PC-3 (cell line): ENCODE measurements at regions not wholly inside any gene's neighbourhood (a gene's known extent, or its start where the extent isn't known, plus 50 kb on each side); places are given as distances from the start of the nearest gene placed in this dataset.

Experiments used
- ATAC-seq: fragments of 200-7000 bp; cut with Tn5 transposase; 2 replicates; pipeline ENCODE4 v1.9.1; 2020; ENCODE audit warnings: mild to moderate bottlenecking, moderate library complexity
- BruUV-seq: library from RNA; stranded (reverse); fragments of 400-500 nt; replicated peaks from 2 replicates; lab custom pipeline; 2021; lab: Mats Ljungman, UMichigan
- CTCF ChIA-PET: fragments of 300-600 bp; sonication (Branson Sonifier 250); formaldehyde crosslinking; loops from one replicate; lab custom pipeline; 2022; ENCODE audit warnings: antibody characterized with exemption; lab: Charles Lee
- POLR2A ChIA-PET: fragments of 300-600 bp; sonication (Branson Sonifier 250); formaldehyde crosslinking; loops from one replicate; lab custom pipeline; 2022; ENCODE audit warnings: antibody characterized with exemption; ENCODE audit not compliant: unreplicated experiment; lab: Charles Lee
- DNase-seq: peaks from one replicate; pipeline ENCODE4 v3.0.0-alpha.2; 2015
- H2AFZ ChIP-seq: fragments of 300-600 bp; sonication (generic); 2 replicates; pipeline ENCODE4 v1.6.0; 2016; ENCODE audit warnings: antibody characterized with exemption, low read length
- H3F3A ChIP-seq: fragments of 300-600 bp; sonication (generic); one replicate; pipeline ENCODE4 v1.6.0; 2017; ENCODE audit warnings: antibody characterized with exemption, low read length, control low read depth, mild to moderate bottlenecking; ENCODE audit not compliant: unreplicated experiment
- H3K27ac ChIP-seq: fragments of 300-600 bp; sonication (generic); 2 replicates; pipeline ENCODE4 v1.5.1; 2016; ENCODE audit warnings: mild to moderate bottlenecking, low read length
- H3K27me3 ChIP-seq: fragments of 300-600 bp; sonication (generic); 2 replicates; pipeline ENCODE4 v1.6.1; 2016; ENCODE audit warnings: low read length, mixed read lengths
- H3K36me3 ChIP-seq: fragments of 300-600 bp; sonication (generic); 2 replicates; pipeline ENCODE4 v1.6.1; 2016; ENCODE audit warnings: low read depth, mixed run types, low read length, mixed read lengths
- H3K4me1 ChIP-seq: fragments of 300-600 bp; sonication (generic); 2 replicates; pipeline ENCODE4 v1.5.1; 2016; ENCODE audit warnings: low read length; ENCODE audit not compliant: insufficient read depth
- H3K4me2 ChIP-seq: fragments of 300-600 bp; sonication (generic); 2 replicates; pipeline ENCODE4 v1.6.0; 2016; ENCODE audit warnings: low read length
- H3K4me3 ChIP-seq: fragments of 300-600 bp; sonication (generic); 2 replicates; pipeline ENCODE4 v1.5.1; 2016; ENCODE audit warnings: mild to moderate bottlenecking, low read length, mixed read lengths
- H3K79me2 ChIP-seq: fragments of 300-600 bp; sonication (generic); 2 replicates; pipeline ENCODE4 v1.6.1; 2017; ENCODE audit warnings: low read length, mixed read lengths
- H3K9ac ChIP-seq: fragments of 300-600 bp; sonication (generic); 2 replicates; pipeline ENCODE4 v1.6.0; 2016; ENCODE audit warnings: mild to moderate bottlenecking, low read length
- H3K9me2 ChIP-seq: fragments of 300-600 bp; sonication (generic); replicated peaks from 2 replicates; pipeline ENCODE4 v1.6.1; 2016; ENCODE audit warnings: mixed run types, low read length, mixed read lengths
- H3K9me3 ChIP-seq: fragments of 300-600 bp; sonication (generic); 2 replicates; pipeline ENCODE4 v1.6.1; 2016; ENCODE audit warnings: low read length, mixed read lengths
- H4K20me1 ChIP-seq: fragments of 300-600 bp; sonication (generic); 2 replicates; pipeline ENCODE4 v1.6.1; 2016; ENCODE audit warnings: low read length, mixed read lengths
- CTCF ChIP-seq: fragments of 300-600 bp; sonication (generic); conservative IDR thresholded peaks from 2 replicates; pipeline ENCODE4 v1.5.1; 2017; ENCODE audit warnings: antibody characterized with exemption, low read depth, mild to moderate bottlenecking, low read length
- EZH2 ChIP-seq: fragments of 300-600 bp; sonication (generic); IDR thresholded peaks from one replicate; pipeline ENCODE4 v1.6.1; 2017; ENCODE audit warnings: antibody characterized with exemption, mild to moderate bottlenecking, low read length; ENCODE audit not compliant: unreplicated experiment
- EZH2phosphoT487 ChIP-seq: fragments of 300-600 bp; sonication (generic); IDR thresholded peaks from 2 replicates; pipeline ENCODE4 v1.6.1; 2018; ENCODE audit warnings: mild to moderate bottlenecking, antibody characterized with exemption, low read length, borderline replicate concordance
- intact Hi-C: fragments of 100-400 bp; cut with micrococcal nuclease; formaldehyde crosslinking; loops from 2 replicates; pipeline ENCODE4 v1.9.0; 2023

- CTCF ChIA-PET, result no interaction called here
- Histone ChIP-seq H3K4me1 (no peaks in the 10 kb centered on the region), H2AFZ (no peak overlapping the region), H3K9me2 (no peaks in the 10 kb centered on the region), H3F3A (no peaks in the 10 kb centered on the region), H3K4me2 (no peak overlapping the region), H3K36me3 (no peaks in the 10 kb centered on the region), H3K27ac (no peak overlapping the region), H3K9ac (no peak overlapping the region), H3K79me2 (no peaks in the 10 kb centered on the region), H3K9me3 (no peaks in the 10 kb centered on the region), H3K27me3 (peaks cover 58% of the 10 kb centered on the region), H4K20me1 (no peaks in the 10 kb centered on the region), H3K4me3 (no peak overlapping the region)
- intact Hi-C loops, result no loop called here
- POLR2A ChIA-PET, result no interaction called here
- no TSS peak for BruUV-seq
- TF ChIP-seq EZH2 (no peak), EZH2phosphoT487 (no peak), CTCF (no peak)
- no peak for DNase-seq
- ATAC-seq, result no peak
These were observed 251.8 kb upstream of the SMIM21 start for GRCh38 chr18:75679331-75679730.

- DNase-seq (no peak), ATAC-seq (no peak)
- Histone ChIP-seq H4K20me1 (no peaks in the 10 kb centered on the region), H3K4me3 (no peak overlapping the region), H3K79me2 (no peaks in the 10 kb centered on the region), H3K27me3 (peaks cover 51% of the 10 kb centered on the region), H3K9ac (no peak overlapping the region), H2AFZ (no peak overlapping the region), H3K4me2 (no peak overlapping the region), H3F3A (no peaks in the 10 kb centered on the region), H3K9me3 (no peaks in the 10 kb centered on the region), H3K9me2 (no peaks in the 10 kb centered on the region), H3K4me1 (no peaks in the 10 kb centered on the region), H3K36me3 (no peaks in the 10 kb centered on the region), H3K27ac (no peak overlapping the region)
- TF ChIP-seq EZH2phosphoT487, result no peak
- TF ChIP-seq EZH2, result no peak
- TF ChIP-seq CTCF, result no peak
- CTCF ChIA-PET, result no interaction called here
- POLR2A ChIA-PET, result no interaction called here
- no TSS peak for BruUV-seq
- intact Hi-C loops, result no loop called here
These were observed 251.1 kb upstream of the SMIM21 start for GRCh38 chr18:75678627-75679026.

GRCh38 chr18:75677696-75678455, 250.4 kb upstream of the SMIM21 start:
- DNase-seq (no peak), ATAC-seq (no peak)
- Histone ChIP-seq H3K9me3 (no peaks in the 10 kb centered on the region), H2AFZ (no peak overlapping the region), H3K27ac (no peak overlapping the region), H3K4me3 (no peak overlapping the region), H3F3A (no peaks in the 10 kb centered on the region), H3K79me2 (no peaks in the 10 kb centered on the region), H3K4me2 (no peak overlapping the region), H3K9me2 (no peaks in the 10 kb centered on the region), H4K20me1 (no peaks in the 10 kb centered on the region), H3K27me3 (peaks cover 43% of the 10 kb centered on the region), H3K9ac (no peak overlapping the region), H3K4me1 (no peaks in the 10 kb centered on the region), H3K36me3 (no peaks in the 10 kb centered on the region)
- ChIA-PET CTCF (no interaction called here), POLR2A (no interaction called here)
- intact Hi-C loops, result no loop called here
- TF ChIP-seq CTCF (no peak), EZH2 (no peak), EZH2phosphoT487 (no peak)
- no TSS peak for BruUV-seq
